ENCODE measurements at regions not wholly inside any gene's neighbourhood (a gene's known extent, or its start where the extent isn't known, plus 50 kb on each side); places are given as distances from the start of the nearest gene placed in this dataset.

- TF ChIP-seq CTCF (IDR thresholded peaks at IDR 0.05): no peak
- peak; percentile 70 for TF ChIP-seq POLR2A (IDR thresholded peaks at IDR 0.05)
Observed at GRCh38 chr9:103188781-103189350, 193.7 kb downstream of the CYLC2 start.
